Smooth muscle cell of the brain vasculature (primary cell): ENCODE measurements at regions not wholly inside any gene's neighbourhood (a gene's known extent, or its start where the extent isn't known, plus 50 kb on each side); places are given as distances from the start of the nearest gene placed in this dataset.
"Not testable (repeated sequence)": the region's sequence is repeated elsewhere in the genome, so short reads cannot be mapped to it uniquely, and the experiment has no call there.

Source experiments
- DNase-seq: peaks from one replicate; pipeline ENCODE4 v3.0.0-alpha.2; 2012; ENCODE audit warnings: low read depth, low spot score

- DNase-seq = no peak
Measured at GRCh38 chr2:236825989-236826510, 256.4 kb downstream of the ACKR3 start.

DNA sequence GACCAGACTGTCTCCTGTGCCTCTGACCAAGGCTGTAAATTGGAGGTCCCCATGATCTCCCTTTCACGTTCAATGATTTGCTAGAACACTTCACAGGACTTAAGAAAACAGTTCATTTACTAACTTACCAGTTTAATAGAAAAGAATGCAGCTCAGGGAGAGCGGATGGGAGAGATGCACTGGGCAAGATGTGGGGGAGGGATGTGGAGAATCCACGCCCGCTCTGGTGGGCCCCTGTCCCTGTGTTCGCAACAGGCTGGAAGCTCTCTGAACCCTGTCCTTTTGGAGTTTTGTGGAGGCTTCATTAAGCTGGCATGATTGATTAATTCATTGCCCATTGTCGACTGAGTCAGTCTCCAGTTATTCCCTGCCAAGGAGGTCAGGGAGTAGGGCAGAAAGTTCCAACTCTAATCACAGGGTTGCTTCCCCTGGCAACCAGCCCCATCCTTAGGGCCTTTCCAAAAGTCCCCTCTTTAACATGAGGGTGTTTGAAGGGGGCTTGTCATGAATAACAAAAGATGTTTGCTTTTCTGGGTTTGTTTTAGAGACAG, 257.1 kb downstream of the ACKR3 start:
- DNase-seq = no peak

DNA sequence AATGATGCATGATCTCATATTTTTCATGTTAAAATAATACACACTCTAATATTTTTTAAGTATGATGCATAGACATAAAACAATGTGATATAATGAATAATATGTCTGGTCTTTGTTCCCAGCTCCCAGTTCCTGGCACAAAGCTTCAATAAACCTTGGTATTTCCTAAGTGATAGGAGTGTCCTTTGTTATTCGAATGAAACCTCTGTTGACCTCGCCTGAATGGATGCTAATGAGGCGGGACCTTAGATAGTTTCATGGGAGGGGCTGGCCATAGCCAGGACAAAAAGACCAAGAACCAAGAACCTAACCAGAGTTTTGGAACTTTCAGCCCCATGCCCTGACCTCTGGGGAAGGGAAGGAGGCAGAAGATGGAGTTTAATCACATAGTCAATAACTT, 257.7 kb upstream of the COPS8 start:
- DNase-seq = no peak

DNA sequence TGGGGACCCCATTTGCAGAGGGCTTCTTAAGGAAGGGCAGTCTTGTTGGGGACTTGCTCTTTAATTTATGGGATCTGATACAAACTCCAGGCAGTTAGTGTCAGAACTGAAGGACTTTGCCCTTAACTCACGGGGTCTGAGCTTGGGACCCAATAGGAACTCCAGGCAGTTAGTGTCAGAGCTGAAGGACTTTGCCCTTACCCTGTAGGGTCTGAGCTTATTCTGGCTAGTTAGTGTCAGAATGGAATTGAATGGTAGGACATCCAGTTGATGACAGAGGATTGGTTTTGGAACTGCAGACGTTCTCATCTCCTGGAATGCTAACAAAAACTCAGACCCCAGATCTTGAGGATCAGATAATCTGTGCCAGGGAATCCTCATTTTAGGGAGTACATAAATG, 256.9 kb upstream of the COPS8 start:
- no peak for DNase-seq

DNA sequence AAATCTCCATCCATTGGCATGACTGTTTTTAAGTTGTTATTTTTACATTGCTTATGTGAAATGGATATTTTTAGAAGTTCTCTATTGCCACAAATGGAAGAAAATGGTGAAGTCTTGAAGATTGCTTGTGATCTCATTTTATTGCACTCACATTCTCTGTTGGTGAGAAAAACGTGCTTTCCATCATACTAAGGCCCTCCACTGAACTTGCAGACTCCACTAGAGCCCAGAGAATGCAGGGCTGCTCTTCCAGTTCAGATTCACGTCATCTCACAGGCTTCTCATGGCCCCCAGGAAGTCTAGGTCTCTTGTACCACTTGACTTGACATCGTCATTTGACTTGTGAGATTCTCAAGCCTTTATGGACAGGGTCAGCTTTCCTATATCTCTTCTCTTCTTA, 254.8 kb upstream of the COPS8 start:
- no peak for DNase-seq

- DNase-seq = no peak
Measured at GRCh38 chr2:236831698-236832097, 254.0 kb upstream of the COPS8 start.

DNA sequence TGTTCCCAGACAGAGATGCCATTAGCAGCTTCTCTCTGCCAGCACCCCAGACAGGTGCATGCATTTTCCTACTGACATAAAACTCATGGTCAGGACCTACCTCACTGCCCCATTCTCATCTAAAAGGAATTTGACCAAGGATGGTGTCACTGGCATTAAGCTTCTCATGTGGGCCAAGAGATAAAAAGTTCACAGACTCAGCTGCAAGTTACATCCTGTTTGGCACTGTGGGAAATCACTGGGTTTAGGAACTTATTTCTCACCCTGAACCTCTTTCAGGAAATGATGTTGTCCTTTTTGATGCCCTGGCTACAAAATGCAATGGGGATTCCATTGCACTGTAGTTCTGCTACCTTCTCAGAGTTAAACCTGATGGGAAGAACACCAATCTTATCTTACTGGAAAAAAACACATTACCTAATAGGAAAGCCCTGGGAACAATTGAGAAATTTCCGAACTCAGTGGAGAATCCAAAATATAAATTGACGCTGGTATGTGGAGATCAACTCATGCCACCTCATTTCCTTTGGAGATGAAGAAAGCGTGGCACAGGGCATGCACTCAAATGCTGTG, 252.1 kb upstream of the COPS8 start:
- DNase-seq = no peak

- DNase-seq = no peak
Measured at GRCh38 chr2:236834284-236834683, 251.4 kb upstream of the COPS8 start.

DNA sequence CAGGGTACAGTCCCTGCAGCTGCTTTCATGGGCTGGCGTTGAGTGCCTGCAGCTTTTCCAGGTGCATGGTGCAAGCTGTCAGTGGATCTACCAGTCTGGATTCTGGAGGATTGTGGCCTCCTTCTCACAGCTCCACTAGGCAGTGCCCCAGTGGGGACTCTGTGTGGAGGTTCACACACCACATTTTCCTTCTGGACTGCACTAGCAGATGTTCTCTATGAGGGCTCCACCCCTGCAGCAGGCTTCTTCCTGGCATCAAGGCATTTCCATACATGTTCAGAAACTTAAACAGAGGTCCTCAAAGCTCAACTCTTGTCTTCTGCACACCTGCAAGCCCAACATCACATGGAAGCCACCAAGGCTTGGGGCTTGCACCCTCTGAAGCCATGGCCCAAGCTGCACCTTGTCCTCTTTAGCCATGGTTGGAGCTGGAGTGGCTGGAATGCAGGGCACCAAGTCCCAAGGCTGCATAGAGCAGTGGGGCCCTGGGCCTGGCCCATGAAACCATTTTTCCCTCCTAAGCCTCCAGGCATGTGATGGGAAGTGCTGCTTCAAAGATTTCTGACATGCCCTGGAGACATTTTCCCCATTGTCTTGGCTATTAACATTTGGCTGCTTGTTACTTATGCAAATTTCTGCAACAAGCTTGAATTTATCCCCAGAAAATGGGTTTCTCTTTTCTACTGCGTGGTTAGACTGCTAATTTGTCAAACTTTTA, 250.2 kb upstream of the COPS8 start:
- no peak for DNase-seq

- not testable (repeated sequence) for DNase-seq
Measured at GRCh38 chr2:236836028-236836427, 249.7 kb upstream of the COPS8 start.

DNA sequence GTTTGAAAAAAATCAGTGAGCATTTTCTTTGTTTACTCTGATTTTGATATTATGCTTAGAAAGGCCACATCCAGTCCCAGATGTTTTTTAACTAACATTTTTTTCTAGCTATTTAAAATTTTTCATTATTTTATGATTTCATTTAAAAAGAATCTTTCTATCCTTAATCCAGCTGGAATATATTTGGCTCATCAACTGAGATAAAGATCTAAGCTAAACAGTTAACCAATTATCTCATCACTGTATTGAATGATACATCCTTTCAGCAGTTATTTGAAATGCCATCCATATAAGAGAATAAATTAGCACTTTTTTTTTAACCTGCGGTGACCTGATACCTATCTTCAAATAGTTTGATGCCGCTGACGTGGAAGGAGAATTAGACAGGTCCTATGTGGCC, 245.5 kb upstream of the COPS8 start:
- no peak for DNase-seq

- DNase-seq = no peak
Measured at GRCh38 chr2:236840857-236841256, 244.8 kb upstream of the COPS8 start.

DNA sequence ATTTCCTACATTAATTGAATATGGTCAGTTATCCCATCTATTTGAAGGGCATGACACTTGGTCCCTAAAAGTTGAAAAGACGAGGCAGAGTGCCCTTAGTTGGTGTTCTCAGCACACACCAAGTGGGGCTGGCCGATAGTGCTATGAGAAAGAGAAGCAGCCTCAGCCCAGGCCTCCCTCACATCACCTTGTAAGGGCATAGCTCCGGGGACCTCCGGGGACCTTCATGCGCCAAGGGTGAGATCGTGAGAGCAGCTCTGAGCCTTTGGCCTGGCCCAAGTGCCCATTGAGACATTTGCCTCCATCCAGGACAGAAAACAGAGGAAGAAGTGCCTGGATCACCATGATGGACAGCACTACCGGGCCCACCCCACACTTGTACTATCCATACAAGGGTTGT, 244.3 kb upstream of the COPS8 start:
- DNase-seq = no peak

DNA sequence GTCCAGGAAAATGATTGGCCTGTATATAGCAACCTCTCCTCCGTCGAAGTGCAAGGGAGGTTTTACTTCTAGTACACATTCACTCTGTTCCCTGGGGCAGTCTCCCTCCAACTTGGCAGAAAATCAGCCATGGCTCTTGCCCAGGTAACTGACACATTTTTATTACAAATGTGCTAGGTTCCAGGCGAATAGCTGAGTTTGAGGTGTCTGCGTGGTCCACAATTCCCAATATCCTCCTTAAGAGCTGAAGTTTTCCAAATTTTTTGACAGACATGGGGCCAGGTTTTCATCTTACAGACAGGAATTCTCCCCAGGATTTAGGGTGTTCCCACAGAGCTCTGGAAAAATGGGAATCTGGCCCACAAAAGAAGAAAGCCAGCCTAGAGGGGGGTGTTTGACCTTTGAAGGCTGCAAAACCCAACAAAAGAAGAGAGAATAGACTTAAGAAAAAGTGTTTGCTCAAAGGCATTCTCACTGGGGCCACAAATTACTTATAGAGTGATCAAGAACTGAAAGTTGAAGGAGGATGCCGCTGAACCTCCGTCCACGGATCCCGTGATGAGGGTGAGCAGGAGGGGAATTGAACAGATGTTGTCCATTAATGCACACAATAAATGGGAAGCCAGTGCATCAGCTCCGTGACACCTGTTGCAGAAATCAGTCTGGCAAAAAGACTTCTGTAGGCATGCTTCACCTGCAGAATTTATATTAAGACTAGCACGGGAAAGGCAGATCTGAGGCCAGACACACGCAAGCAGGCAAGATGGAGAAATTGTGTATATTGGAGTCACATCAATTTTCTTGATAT, 242.3 kb upstream of the COPS8 start:
- no peak for DNase-seq

DNA sequence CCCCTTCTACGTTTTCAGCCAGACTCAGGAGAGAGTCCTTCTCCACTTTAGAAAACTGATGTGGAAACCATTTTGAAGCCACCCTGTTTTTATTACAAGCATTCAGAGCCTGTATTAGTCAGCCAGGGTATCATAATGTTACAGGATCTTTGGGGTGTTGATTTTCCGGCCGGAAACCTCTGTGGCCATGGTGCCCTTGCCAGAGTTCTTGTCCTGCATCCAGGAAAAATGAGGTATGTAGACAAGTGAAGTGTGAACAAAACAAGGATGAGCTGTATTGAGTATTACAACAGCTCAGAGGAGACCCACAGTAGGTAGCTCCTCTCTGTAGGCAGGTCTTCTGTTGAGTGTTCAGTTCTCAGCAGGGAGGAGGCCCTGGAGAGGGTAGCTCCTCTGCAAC, 241.0 kb upstream of the COPS8 start:
- no peak for DNase-seq

DNA sequence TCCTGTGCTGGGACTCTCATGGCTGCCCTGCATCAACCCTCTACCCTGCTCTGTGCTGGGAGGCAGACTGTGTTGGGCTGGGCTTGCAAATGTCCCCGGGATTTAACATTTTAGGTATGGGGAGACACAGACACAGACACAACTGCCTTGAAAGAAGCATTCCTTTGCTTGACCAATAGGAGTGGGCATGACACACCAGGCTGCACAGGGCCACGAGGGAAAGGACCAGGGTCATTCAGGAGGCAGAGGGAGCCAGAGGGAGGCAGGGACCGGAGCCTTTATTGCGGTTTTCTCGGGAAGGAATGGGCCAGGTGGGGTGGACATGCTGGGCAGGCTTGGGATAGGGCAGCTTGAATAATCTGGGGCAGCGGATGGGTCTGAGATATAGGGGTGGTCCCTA, 238.7 kb upstream of the COPS8 start:
- DNase-seq = no peak

- no peak for DNase-seq
Measured at GRCh38 chr2:236847538-236848263, 238.0 kb upstream of the COPS8 start.

DNA sequence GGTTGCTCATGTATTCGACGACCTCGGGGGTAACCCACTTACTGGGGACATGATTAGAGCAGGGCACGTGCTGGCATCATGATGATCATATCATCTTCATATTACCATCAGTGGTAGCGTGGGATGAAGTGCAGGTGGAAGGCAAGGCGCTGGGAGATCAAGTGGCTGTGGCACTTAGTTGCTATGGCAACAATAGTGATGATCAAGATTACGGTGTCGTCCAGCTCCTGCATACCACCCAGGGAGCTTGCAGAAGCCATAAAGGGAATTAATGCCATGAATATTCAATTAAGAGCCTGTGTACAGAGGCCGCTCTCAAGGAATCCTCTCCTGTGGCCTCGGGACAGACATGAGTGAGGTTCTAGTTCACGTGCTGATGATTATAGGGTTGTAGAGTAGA, 237.2 kb upstream of the COPS8 start:
- no peak for DNase-seq

GRCh38 chr2:236849508-236849907, 236.2 kb upstream of the COPS8 start:
- DNase-seq = no peak

DNA sequence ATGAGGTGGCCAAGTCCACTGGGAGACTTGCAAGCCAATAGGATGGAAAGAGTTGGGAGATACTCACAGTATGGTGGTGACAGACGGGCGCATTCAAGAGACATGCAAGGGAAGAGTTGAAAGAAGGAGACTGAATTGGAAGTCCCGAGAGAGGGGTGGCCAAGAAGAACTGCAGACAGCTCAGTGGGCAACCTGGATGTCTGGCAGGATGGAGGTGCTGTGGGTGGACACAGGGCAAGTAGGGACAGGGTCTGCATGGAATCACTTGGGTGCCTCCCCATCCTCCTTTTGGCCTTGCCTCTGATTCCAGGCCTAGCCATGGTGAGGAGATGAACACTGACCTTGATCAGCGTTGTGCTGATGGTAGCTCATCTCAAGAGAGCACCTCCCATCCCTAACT, 235.7 kb upstream of the COPS8 start:
- no peak for DNase-seq

DNA sequence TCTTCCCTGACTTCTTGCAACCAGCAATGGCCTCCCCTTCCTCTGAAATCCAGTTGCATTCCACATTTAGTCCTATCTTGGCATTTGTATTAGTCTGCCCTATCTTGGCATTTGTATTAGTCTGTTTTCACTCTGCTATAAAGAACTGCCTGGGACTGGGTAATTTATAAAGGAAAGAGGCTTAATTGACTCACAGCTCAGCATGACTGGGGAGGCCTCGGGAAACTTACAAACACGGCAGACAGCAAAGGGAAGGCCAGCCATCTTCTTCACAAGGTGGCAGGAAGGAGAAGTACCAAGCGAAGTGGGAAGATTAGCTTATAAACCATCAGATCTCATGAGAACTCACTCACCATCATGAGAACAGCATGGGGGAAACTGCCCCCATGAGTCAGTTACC, 234.5 kb upstream of the COPS8 start:
- DNase-seq = no peak
